ENCODE measurements at regions not wholly inside any gene's neighbourhood (a gene's known extent, or its start where the extent isn't known, plus 50 kb on each side); places are given as distances from the start of the nearest gene placed in this dataset.

DNA sequence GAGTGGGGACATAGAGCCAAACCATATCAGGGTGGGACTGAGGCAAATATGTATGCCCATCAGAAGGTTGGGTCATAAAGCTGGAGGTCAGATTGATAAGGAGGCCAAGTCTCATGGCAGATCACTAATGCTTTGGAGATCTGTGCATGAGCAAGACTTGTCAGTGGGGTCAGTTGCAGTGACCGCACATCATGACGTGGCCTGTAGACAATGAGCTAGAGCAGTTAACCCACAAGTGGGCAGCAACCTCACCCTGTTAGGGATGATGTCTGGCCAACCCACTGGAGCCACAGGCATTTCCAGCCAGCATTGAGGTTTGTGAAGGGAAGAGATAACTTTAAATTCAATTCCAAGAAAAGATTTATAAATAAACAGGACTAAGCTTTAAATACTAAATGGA is 66.7 kb downstream of the XCL1 start:
- H3K9me3 ChIP-seq (ENCODE audit: low read length): no peaks in the 10 kb centered on the region
- H3F3A ChIP-seq (ENCODE audit: insufficient read depth, low read length, poor library complexity, severe bottlenecking): no peaks in the 10 kb centered on the region
- H4K20me1 ChIP-seq (ENCODE audit: insufficient read depth): no peaks in the 10 kb centered on the region
- no peak for TF ChIP-seq POLR2AphosphoS5 (IDR thresholded peaks at IDR 0.05)
- no peak for TF ChIP-seq TAF1 (IDR thresholded peaks at IDR 0.05; ENCODE audit: low read depth)
- TF ChIP-seq EZH2 (IDR thresholded peaks at IDR 0.05; ENCODE audit: borderline replicate concordance, insufficient read depth, low read length, poor library complexity, severe bottlenecking): no peak
- TF ChIP-seq, protein P1, sequence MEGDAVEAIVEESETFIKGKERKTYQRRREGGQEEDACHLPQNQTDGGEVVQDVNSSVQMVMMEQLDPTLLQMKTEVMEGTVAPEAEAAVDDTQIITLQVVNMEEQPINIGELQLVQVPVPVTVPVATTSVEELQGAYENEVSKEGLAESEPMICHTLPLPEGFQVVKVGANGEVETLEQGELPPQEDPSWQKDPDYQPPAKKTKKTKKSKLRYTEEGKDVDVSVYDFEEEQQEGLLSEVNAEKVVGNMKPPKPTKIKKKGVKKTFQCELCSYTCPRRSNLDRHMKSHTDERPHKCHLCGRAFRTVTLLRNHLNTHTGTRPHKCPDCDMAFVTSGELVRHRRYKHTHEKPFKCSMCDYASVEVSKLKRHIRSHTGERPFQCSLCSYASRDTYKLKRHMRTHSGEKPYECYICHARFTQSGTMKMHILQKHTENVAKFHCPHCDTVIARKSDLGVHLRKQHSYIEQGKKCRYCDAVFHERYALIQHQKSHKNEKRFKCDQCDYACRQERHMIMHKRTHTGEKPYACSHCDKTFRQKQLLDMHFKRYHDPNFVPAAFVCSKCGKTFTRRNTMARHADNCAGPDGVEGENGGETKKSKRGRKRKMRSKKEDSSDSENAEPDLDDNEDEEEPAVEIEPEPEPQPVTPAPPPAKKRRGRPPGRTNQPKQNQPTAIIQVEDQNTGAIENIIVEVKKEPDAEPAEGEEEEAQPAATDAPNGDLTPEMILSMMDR (IDR thresholded peaks at IDR 0.05; ENCODE audit: poor library complexity, severe bottlenecking): no peak
- TF ChIP-seq EP300 (conservative IDR thresholded peaks at IDR 0.05; ENCODE audit: poor library complexity, severe bottlenecking): no peak
- TF ChIP-seq MXI1 (conservative IDR thresholded peaks at IDR 0.05; ENCODE audit: poor library complexity, severe bottlenecking): no peak
- TF ChIP-seq RAD21 (conservative IDR thresholded peaks at IDR 0.05): no peak
- TF ChIP-seq, protein P2, sequence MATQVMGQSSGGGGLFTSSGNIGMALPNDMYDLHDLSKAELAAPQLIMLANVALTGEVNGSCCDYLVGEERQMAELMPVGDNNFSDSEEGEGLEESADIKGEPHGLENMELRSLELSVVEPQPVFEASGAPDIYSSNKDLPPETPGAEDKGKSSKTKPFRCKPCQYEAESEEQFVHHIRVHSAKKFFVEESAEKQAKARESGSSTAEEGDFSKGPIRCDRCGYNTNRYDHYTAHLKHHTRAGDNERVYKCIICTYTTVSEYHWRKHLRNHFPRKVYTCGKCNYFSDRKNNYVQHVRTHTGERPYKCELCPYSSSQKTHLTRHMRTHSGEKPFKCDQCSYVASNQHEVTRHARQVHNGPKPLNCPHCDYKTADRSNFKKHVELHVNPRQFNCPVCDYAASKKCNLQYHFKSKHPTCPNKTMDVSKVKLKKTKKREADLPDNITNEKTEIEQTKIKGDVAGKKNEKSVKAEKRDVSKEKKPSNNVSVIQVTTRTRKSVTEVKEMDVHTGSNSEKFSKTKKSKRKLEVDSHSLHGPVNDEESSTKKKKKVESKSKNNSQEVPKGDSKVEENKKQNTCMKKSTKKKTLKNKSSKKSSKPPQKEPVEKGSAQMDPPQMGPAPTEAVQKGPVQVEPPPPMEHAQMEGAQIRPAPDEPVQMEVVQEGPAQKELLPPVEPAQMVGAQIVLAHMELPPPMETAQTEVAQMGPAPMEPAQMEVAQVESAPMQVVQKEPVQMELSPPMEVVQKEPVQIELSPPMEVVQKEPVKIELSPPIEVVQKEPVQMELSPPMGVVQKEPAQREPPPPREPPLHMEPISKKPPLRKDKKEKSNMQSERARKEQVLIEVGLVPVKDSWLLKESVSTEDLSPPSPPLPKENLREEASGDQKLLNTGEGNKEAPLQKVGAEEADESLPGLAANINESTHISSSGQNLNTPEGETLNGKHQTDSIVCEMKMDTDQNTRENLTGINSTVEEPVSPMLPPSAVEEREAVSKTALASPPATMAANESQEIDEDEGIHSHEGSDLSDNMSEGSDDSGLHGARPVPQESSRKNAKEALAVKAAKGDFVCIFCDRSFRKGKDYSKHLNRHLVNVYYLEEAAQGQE (IDR thresholded peaks at IDR 0.05; ENCODE audit: borderline replicate concordance): no peak
- no peak for TF ChIP-seq SMC3 (conservative IDR thresholded peaks at IDR 0.05; ENCODE audit: poor library complexity)
- H3K27me3 ChIP-seq (ENCODE audit: insufficient read depth, low read depth, low read length): no peaks in the 10 kb centered on the region
- no peak overlapping the region for H2AFZ ChIP-seq (ENCODE audit: low read depth, low read length)
- no peaks in the 10 kb centered on the region for H3K9me2 ChIP-seq (ENCODE audit: insufficient read depth, low read length)
- H3K4me2 ChIP-seq (ENCODE audit: low read length): no peak overlapping the region
- H3K4me3 ChIP-seq (ENCODE audit: low read length): no peak overlapping the region
- no peak overlapping the region for H3K9ac ChIP-seq (ENCODE audit: low read length)
- H3K79me2 ChIP-seq (replicated peaks; ENCODE audit: insufficient read depth, low read length): no peaks in the 10 kb centered on the region
- no peaks in the 10 kb centered on the region for H3K36me3 ChIP-seq (ENCODE audit: insufficient read depth, low read length)
- H3K27ac ChIP-seq (ENCODE audit: low read length): no peak overlapping the region
